Right lung (tissue), 2 donors: ENCODE measurements at regions not wholly inside any gene's neighbourhood (a gene's known extent, or its start where the extent isn't known, plus 50 kb on each side); places are given as distances from the start of the nearest gene placed in this dataset.
"Not testable (repeated sequence)": the region's sequence is repeated elsewhere in the genome, so short reads cannot be mapped to it uniquely, and the experiment has no call there.

ENCODE experiments used
- DNase-seq, 2 donors: peaks; one replicate each; pipeline ENCODE4 v3.0.0-alpha.2; 2013

DNA sequence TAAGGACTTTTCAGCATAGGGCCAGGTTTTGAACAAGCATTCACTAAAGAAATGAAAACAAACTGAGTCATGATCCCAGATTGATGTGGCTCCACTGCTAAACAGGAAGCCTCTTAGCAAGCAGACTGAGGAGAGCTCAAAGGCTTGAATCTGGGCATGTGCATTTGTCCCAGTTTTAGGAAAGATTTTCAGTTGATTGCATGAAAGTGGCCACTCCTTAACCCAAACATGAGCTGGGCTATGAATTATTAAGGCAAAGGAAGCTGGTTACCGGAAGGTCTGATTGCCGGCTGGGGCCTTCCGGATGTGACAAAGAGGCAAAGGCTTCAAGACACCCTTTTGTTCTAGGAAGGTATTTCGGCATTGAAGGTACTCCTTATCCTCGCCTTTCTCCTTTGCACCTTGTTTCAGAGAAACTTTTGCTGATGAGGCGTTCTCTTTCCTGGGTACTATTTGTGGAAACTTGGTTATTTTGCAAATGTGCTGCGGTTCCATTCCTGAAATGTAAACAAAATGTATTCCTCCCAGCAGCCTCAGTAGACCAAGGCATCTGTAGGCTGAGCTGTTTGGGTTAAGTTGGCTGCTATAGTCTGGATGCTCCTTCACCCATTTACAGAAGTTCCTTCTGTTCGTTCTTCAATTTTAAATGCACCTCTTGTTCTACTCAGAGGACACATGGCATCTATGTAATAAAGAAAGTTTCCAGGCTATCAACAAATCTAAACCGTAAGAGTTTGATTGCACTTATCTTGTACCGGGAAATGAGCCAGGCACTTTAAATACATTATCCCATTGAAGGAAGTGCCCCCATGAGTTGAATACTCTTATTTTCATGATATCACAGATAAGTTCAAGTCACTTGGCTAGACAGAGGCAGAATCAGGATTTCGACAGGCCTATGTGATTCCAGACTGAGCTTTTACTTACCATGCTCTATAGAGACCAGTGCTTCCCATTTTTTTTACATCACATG lies 115.6 kb upstream of the METAP2 start:
- no peak for DNase-seq

- DNase-seq, result no peak
Measured at GRCh38 chr12:95365912-95366311, 108.0 kb upstream of the METAP2 start.

GRCh38 chr12:95368931-95369330 lies 105.0 kb upstream of the METAP2 start:
- no peak for DNase-seq

DNA sequence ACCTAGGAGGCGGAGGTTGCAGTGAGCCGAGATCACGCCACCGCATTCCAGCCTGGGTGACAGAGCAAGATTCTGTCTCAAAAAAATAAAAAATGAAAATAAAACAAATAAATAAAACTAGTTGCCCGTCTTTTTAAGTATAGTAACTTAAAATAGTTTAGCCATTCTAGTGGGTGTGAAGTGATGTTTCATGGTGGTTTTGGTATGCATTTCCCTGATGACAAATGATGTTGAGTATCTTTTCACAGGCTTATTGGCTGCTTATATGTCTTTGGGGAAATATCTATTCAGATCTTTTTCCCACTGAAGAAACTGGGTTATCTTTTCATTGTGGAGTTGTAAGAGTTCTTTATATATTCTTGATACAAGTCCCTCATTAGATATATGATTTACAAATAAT lies 102.4 kb upstream of the METAP2 start:
- no peak for DNase-seq

GRCh38 chr12:95379481-95379880 lies 94.5 kb upstream of the METAP2 start:
- DNase-seq, result not testable (repeated sequence)

GRCh38 chr12:95380334-95380733 lies 93.6 kb upstream of the METAP2 start:
- DNase-seq, result not testable (repeated sequence)

- DNase-seq, result no peak
Measured at GRCh38 chr12:95380997-95381786, 92.8 kb upstream of the METAP2 start.

DNA sequence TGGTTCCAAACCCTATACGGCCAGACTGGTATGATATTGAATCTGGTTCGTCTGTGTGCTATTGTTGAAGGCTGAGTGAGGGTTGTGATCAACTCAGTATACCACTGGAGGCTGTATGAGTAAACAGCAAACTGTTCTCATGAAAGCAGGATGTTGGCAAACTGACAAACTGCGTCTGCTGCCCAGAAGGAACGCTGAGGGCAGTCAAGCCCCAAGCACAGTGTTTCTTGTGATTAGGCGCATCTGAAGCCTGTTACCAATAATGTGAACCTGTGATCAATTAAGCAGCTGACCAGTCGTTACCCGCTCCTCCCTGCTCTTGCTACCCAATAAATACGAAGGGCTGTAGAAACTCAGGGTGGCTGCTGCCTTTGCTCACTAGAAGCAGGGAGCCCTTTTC lies 90.0 kb upstream of the METAP2 start:
- DNase-seq, result peak; percentile 27 to 45

- no peak for DNase-seq
Measured at GRCh38 chr12:95384785-95385184, 89.2 kb upstream of the METAP2 start.

- peak; percentile 37 to 45 for DNase-seq
Measured at GRCh38 chr12:95385246-95386035, 88.5 kb upstream of the METAP2 start.

GRCh38 chr12:95386051-95386450 lies 87.9 kb upstream of the METAP2 start:
- DNase-seq, result no peak

GRCh38 chr12:95388260-95388659 lies 85.7 kb upstream of the METAP2 start:
- not testable (repeated sequence) for DNase-seq

- DNase-seq, result no peak
Measured at GRCh38 chr12:95390192-95390591, 83.8 kb upstream of the METAP2 start.

GRCh38 chr12:95390932-95391331 lies 83.0 kb upstream of the METAP2 start:
- no peak for DNase-seq

- DNase-seq, result no peak
Measured at GRCh38 chr12:95393191-95393790, 80.7 kb upstream of the METAP2 start.

DNA sequence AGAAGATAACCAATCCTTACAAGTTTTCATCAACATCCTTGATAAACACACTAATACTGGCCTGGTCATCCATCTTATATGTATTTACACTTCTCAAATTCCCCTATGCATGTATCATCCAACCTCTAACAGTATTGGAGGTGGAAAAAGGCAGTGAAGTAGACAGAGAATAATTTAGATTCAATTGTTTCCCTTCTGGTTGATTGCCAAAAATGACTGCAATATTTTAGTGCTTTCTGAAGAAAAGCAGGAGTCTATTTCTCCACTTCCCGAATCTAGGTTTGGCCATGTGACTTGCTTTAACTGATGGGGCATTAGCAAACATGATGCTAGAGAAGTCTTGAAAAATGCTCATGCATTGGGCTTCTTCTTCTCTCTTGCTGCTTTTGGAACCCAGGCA lies 78.3 kb upstream of the METAP2 start:
- no peak for DNase-seq

DNA sequence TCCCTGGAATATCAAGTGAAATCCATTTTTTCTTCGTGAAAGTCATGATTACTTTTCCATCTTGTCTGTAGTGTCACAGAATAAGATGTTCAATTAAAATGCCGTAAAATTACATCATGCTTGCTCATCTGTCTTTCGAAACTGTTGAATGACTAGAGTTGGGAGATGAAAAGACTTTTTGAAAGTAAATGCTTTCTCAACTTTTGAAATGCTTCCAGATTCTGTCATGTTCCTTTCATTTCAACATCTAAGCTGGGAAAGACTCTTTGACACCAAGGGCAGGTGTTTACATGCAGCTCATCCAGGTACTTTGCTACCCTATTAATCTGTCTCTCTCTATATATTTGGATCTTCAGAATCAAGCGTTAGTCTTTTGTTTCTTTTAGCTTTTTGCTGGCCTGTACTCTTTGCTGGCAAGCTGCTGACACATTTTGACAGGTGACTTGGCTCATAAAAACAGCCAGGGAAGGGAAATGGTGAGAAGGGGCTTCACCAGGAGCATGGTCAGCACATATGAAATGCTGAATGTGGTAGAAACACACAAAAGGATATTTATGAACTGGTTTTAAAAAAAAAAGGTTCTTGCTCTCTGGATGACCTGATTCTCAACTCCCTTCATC lies 77.0 kb upstream of the METAP2 start:
- no peak for DNase-seq

DNA sequence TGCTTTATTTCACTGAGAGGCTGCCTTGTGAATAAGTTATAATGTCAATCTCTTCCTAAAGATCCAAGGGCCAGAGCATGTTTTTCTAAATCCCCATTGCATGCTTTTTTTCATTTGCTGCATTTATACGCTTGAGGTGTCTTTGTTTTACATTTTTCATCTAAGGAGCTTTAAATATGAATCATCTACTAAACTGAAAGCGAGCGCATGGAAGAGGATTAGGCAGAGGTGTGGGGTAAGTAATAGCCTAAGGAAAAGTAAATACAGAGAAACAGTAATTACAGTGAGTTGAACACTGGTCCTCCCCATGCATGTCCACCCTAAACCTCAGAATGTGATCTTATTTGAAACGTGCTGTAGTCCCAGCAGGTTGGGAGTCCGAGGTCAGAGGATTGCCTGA lies 76.4 kb upstream of the METAP2 start:
- no peak for DNase-seq

DNA sequence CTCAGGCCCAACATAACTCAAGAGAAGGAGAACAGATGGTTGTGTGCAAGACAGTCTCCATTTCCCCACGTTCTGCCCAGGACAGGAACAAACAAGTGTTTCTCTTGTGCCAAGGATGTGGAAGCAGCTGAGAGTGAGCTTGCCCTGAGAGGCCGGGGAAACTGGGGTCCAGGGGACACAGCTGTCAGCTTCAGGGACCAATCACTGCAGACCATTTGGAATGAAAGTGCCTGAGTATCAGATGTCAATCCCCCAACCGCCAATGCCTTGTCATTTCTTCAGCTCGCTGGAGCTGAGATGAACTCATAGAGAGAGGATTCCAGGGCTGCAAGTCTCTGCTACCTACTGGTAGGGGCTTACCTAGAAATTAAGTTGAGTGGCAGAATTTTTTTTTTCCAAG lies 71.9 kb upstream of the METAP2 start:
- no peak for DNase-seq

DNA sequence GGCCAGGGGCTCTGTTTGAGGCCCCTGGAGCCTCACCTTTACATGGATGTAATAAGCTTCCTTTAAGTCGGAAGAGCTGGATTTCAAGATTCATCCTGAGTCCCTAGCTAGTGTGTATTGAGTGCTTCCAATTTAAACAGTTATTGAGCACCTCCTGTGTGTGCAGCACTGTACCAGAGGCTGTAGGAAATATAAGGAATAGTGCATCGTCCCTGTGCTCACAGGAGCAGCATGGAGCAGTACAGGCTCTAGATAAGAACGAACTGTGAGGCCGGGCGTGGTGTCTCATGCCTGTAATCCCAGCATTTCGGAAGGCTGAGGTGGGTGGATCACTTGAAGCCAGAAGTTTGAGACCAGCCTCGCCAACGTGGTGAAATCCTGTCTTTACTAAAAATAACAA lies 65.8 kb upstream of the METAP2 start:
- DNase-seq, result no peak

DNA sequence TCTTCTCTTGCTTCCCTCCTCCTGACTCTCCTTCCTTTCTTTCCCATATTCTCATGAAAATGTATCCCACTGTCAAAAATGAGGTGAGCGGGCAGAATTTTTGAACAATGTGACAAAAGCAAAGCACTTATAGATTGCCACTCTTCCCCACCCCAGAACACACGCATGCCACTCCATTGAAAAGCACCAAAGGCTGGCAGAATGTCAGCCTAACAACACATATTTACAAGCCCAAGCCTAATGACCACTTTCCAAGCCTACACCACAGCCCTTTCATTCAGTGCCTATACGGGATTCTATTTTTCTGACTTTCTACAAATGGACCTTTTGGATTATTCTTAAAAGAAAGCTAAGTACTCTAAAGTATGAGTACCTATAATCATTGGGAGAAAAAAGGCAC lies 62.9 kb upstream of the METAP2 start:
- DNase-seq, result no peak
